Nephron progenitor cell (in vitro differentiated cells): ENCODE measurements at regions not wholly inside any gene's neighbourhood (a gene's known extent, or its start where the extent isn't known, plus 50 kb on each side); places are given as distances from the start of the nearest gene placed in this dataset.

Source experiments
- DNase-seq: peaks from one replicate; pipeline ENCODE4 v3.0.0; 2021
- H3K27ac Mint-ChIP-seq: 2 replicates; pipeline ENCODE4 v1.8.0; 2021; ENCODE audit warnings: mild to moderate bottlenecking, moderate library complexity, mixed read lengths
- H3K27me3 Mint-ChIP-seq: 2 replicates; pipeline ENCODE4 v1.8.0; 2021; ENCODE audit warnings: mild to moderate bottlenecking, low read depth, mixed read lengths; ENCODE audit not compliant: poor library complexity
- H3K36me3 Mint-ChIP-seq: 2 replicates; pipeline ENCODE4 v1.8.0; 2021; ENCODE audit warnings: low read depth, mixed read lengths
- H3K4me1 Mint-ChIP-seq: 2 replicates; pipeline ENCODE4 v1.8.0; 2021; ENCODE audit warnings: mixed read lengths
- H3K4me3 Mint-ChIP-seq: 2 replicates; pipeline ENCODE4 v1.8.0; 2021; ENCODE audit warnings: mild to moderate bottlenecking, moderate library complexity, mixed read lengths
- H3K9me3 Mint-ChIP-seq: 2 replicates; pipeline ENCODE4 v1.8.0; 2021; ENCODE audit warnings: mild to moderate bottlenecking, moderate library complexity, mixed read lengths
- TF ChIP-seq, protein P1 (sequence below): fragments of 200-600 bp; sonication (generic); IDR thresholded peaks from 2 replicates; pipeline ENCODE4 v1.5.0; 2021; ENCODE audit warnings: antibody characterized with exemption

DNA sequence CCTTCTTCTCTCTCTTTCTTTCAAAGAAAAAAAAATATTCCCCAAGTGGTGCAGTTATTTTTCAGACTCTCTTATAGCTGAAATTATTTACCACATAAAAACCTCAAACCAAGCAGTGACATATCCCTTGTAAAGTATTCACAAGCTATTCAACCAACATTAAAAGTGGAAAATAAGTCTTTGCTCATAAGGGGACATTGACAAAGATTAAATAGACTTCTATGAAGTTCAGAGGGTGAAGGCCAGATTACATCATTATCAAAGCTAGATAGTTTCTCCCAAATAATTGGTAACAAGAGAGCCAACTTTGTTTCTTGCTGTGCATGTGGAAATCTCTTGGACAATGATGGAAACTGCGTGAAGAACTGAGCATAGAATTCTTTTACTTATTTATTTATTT lies 379.8 kb upstream of the RSPO3 start:
- DNase-seq = no peak
- H3K4me3 Mint-ChIP-seq = no peak overlapping the region
- TF ChIP-seq, protein P1, sequence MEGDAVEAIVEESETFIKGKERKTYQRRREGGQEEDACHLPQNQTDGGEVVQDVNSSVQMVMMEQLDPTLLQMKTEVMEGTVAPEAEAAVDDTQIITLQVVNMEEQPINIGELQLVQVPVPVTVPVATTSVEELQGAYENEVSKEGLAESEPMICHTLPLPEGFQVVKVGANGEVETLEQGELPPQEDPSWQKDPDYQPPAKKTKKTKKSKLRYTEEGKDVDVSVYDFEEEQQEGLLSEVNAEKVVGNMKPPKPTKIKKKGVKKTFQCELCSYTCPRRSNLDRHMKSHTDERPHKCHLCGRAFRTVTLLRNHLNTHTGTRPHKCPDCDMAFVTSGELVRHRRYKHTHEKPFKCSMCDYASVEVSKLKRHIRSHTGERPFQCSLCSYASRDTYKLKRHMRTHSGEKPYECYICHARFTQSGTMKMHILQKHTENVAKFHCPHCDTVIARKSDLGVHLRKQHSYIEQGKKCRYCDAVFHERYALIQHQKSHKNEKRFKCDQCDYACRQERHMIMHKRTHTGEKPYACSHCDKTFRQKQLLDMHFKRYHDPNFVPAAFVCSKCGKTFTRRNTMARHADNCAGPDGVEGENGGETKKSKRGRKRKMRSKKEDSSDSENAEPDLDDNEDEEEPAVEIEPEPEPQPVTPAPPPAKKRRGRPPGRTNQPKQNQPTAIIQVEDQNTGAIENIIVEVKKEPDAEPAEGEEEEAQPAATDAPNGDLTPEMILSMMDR = no peak
- H3K36me3 Mint-ChIP-seq = no peaks in the 10 kb centered on the region
- H3K27me3 Mint-ChIP-seq = no peaks in the 10 kb centered on the region
- H3K4me1 Mint-ChIP-seq = peaks cover 10% of the 10 kb centered on the region
- no peaks in the 10 kb centered on the region for H3K9me3 Mint-ChIP-seq
- no peak overlapping the region for H3K27ac Mint-ChIP-seq

DNA sequence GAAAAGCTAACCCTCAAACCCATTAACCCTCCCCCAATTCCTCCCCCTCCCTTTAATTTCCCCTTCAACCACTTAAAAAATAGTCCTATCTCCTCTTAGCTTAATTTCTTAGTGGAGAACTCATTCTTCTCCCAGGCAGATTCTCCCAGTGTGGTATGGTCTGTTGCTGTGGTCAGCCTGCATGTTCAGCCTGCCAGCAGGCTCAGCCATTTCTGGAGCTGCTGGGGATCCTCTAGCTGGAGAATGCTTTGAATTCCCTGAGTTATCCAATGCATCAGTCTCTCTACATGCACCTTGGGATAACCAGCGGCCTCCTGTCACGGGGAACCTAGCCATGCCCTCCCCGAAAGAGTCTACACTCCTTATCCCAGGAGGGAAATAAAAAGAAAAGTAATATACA lies 375.4 kb upstream of the RSPO3 start:
- Mint-ChIP-seq H3K9me3 (peaks cover 21% of the 10 kb centered on the region), H3K4me3 (no peak overlapping the region)
- TF ChIP-seq, protein P1 = no peak

DNA sequence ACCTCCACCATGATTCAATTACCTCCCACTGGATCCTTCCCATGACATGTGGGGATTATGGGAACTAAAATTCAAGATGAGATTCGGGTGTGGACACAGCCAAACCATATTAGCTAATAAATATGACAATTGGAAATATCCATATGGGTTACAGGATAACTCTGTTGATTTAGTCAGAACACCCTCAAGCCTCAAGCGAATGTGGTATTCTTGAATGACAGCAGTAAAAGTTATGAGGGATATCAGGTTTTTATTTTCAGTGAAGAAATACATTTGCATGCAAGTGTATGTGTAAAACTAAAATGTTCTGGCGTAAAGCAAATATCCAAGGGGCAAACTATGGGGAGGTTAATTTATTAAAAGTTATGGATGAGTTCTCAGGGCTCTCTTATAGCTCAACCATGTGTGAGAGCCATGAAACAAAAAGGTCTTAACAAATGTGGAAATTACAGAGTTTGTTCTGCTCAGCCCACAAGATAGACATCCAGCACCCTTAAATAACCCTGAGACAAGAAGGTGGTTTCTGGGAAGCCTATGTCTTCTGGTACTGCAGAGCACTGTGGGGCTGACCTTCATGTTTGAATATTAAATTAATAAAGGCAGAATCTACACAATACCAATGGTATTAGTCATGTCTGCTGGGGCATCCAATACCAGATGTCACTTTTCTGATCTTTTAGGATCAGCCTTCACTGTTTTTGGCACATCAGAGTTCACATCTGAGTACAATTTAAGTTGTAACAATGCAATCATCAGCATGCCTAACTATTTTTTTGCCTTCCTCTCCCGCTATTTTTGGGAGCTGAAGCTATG lies 370.5 kb upstream of the RSPO3 start:
- Mint-ChIP-seq H3K27ac (no peak overlapping the region), H3K4me3 (no peak overlapping the region), H3K36me3 (peaks cover 50% of the 10 kb centered on the region), H3K9me3 (peaks cover 61% of the 10 kb centered on the region), H3K27me3 (no peaks in the 10 kb centered on the region), H3K4me1 (no peaks in the 10 kb centered on the region)
- DNase-seq = no peak
- TF ChIP-seq, protein P1 = no peak

More for the DNA sequence above, 375.4 kb upstream of the RSPO3 start:
- Mint-ChIP-seq H3K27ac (no peak overlapping the region), H3K27me3 (no peaks in the 10 kb centered on the region), H3K36me3 (peaks cover 19% of the 10 kb centered on the region), H3K4me1 (peaks cover 6% of the 10 kb centered on the region)
- no peak for DNase-seq

DNA sequence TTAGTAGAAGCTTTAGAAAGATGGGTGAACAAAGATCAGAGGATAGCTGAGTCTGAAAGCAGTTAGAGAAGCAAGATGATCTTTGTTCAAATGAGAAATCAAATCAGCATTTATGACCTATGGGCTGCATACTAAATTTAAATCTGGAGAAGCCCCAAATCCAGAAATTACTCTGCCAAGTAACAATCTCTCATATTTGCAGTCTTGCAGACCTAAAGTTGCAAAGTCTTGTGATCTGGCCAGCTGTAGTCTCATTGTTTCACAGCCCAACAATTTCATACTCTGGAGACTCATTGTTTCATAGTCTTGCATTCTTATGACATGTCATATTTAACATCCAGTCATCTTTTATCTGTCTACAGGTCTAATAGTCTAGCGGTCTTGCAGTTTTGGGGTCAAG lies 364.9 kb upstream of the RSPO3 start:
- peaks cover 54% of the 10 kb centered on the region for H3K36me3 Mint-ChIP-seq
- H3K4me3 Mint-ChIP-seq = no peak overlapping the region
- no peaks in the 10 kb centered on the region for H3K4me1 Mint-ChIP-seq
- no peak overlapping the region for H3K27ac Mint-ChIP-seq
- DNase-seq = no peak
- TF ChIP-seq, protein P1 = no peak
- no peaks in the 10 kb centered on the region for H3K27me3 Mint-ChIP-seq
- H3K9me3 Mint-ChIP-seq = peaks cover 70% of the 10 kb centered on the region

DNA sequence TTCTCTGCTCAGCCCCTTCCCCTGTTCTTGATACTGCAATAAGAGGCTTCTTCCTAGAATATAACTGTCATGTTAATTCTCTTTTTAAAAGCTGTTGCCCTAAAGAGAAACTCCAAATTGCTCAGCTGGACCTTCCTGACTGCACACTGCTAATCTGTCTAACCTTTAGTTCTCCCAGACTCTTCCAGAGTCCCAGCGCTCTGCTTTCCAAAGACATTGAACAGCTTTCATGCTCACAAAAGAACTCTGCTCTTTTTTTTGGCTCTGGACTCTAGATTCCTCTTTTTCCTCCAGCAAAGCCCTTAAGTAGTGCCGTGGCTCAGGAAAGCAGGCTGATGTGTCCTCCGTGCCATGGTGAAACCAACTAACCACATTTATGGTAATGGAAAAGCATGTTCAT lies 356.6 kb upstream of the RSPO3 start:
- Mint-ChIP-seq H3K36me3 (peaks cover 10% of the 10 kb centered on the region), H3K4me3 (no peak overlapping the region), H3K9me3 (peaks cover 11% of the 10 kb centered on the region), H3K4me1 (peaks cover 37% of the 10 kb centered on the region), H3K27me3 (no peaks in the 10 kb centered on the region), H3K27ac (no peak overlapping the region)
- DNase-seq = no peak
- TF ChIP-seq, protein P1 = no peak

DNA sequence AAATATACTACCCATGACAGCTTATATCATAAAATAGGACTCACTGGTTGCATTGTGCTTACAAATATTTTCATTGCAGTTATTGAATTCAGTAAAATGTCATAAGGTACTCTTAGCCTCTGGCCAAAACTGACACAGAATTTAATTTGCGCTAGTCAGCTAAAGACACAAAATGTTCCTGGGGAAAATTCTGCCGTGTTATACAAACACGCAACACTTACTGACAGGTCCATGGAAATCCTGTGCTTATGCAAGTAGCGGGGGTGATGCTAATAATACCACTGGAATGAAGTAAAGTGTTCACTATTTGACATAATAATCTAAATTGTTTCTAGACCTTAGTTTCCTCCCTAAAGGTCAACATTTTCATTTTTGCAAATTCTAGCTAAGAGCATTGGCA lies 354.4 kb upstream of the RSPO3 start:
- Mint-ChIP-seq H3K4me1 (peaks cover 43% of the 10 kb centered on the region), H3K9me3 (no peaks in the 10 kb centered on the region), H3K4me3 (no peak overlapping the region), H3K27ac (peak overlapping the region; percentile 79), H3K27me3 (no peaks in the 10 kb centered on the region), H3K36me3 (no peaks in the 10 kb centered on the region)
- TF ChIP-seq, protein P1 = no peak
- DNase-seq = no peak
